K562 (cell line): ENCODE measurements at regions not wholly inside any gene's neighbourhood (a gene's known extent, or its start where the extent isn't known, plus 50 kb on each side); places are given as distances from the start of the nearest gene placed in this dataset.
"Not testable (repeated sequence)": the region's sequence is repeated elsewhere in the genome, so short reads cannot be mapped to it uniquely, and the experiment has no call there.

ENCODE experiments used
- ATAC-seq: fragments of 200-7000 bp; cut with Tn5 transposase; 3 replicates; pipeline ENCODE4 v1.9.1; 2020; ENCODE audit warnings: moderate library complexity
- BruUV-seq: library from RNA; stranded (reverse); fragments of 400-500 nt; replicated peaks from 2 replicates; lab custom pipeline; 2021; lab: Mats Ljungman, UMichigan
- CTCF ChIA-PET: fragments of 300-600 bp; formaldehyde crosslinking; extraction: SDS; loops from one replicate; lab custom pipeline; 2021; ENCODE audit warnings: low intra/inter-chr PET ratio; lab: Yijun Ruan, JAX
- POLR2A ChIA-PET: fragments of 300-600, 350-650 bp; sonication (Branson Sonifier 250); formaldehyde crosslinking; extraction: SDS; loops from one replicate; lab custom pipeline; 2021; ENCODE audit warnings: antibody characterized with exemption, inconsistent platforms; lab: Yijun Ruan, JAX
- DNase-seq, 4 experiments: peaks; one replicate each; pipeline versions ENCODE4 v3.0.0 to v3.0.0-alpha.2; 2011 to 2018; ENCODE audit warnings: low spot score in 3 of 4, mixed read lengths in 3 of 4; ENCODE audit errors: extremely low read depth in 1 of 4
- FAIRE-seq: peaks from 2 replicates; lab custom pipeline; 2011; peaks lifted over from hg19 to GRCh38; lab: Jason Lieb, UNC
- H2AFZ ChIP-seq: 2 replicates; pipeline ENCODE4 v1.6.0; 2011; ENCODE audit warnings: low read depth, low read length, control low read depth, inconsistent platforms
- H3K27ac ChIP-seq: fragments of 200-600 bp; 3 replicates; pipeline ENCODE4 v1.8.0; 2011; ENCODE audit warnings: low read depth, mild to moderate bottlenecking, control low read depth, inconsistent platforms, low read length, moderate library complexity, mixed read lengths; ENCODE audit errors: extremely low read depth
- H3K27me3 ChIP-seq, 2 experiments: fragments of 300-600 bp in 1 of 2; 2 replicates in 1 of 2; 3 replicates in 1 of 2; pipeline versions ENCODE4 v1.6.0 to v1.8.0; 2011; ENCODE audit warnings: inconsistent platforms in 2 of 2, low read length in 2 of 2, mild to moderate bottlenecking in 1 of 2, mixed read lengths in 1 of 2, moderate library complexity in 1 of 2; ENCODE audit not compliant: control insufficient read depth in 2 of 2, insufficient read depth in 2 of 2
- H3K36me3 ChIP-seq: fragments of 300-600 bp; 3 replicates; pipeline ENCODE4 v1.8.0; 2011; ENCODE audit warnings: mild to moderate bottlenecking, low read length, inconsistent platforms; ENCODE audit not compliant: control insufficient read depth, insufficient read depth
- H3K4me1 ChIP-seq, 2 experiments: fragments of 200-600 bp in 1 of 2; replicated peaks in 1 of 2; 2 replicates in 1 of 2; 3 replicates in 1 of 2; pipeline versions ENCODE4 v1.5.1 to v1.8.0; 2011; ENCODE audit warnings: inconsistent platforms in 2 of 2, low read length in 2 of 2, mild to moderate bottlenecking in 1 of 2, mixed read lengths in 1 of 2, moderate library complexity in 1 of 2; ENCODE audit not compliant: control insufficient read depth in 2 of 2, insufficient read depth in 2 of 2
- H3K4me2 ChIP-seq: 2 replicates; pipeline ENCODE4 v1.6.1; 2011; ENCODE audit warnings: low read length, control low read depth, inconsistent platforms, mixed read lengths; ENCODE audit not compliant: insufficient read depth
- H3K4me3 ChIP-seq: fragments of 200-600 bp; sonication (generic), shearing (Covaris generic); 2 replicates; pipeline ENCODE4 v1.5.1; 2016; ENCODE audit warnings: control low read depth, inconsistent platforms
- H3K79me2 ChIP-seq: fragments of 200-600 bp; 3 replicates; pipeline ENCODE4 v1.8.0; 2011; ENCODE audit warnings: low read length, inconsistent platforms; ENCODE audit not compliant: control insufficient read depth, insufficient read depth
- H3K9ac ChIP-seq, 2 experiments: 2 replicates each; pipeline versions ENCODE4 v1.6.0 to v1.6.1; 2011; ENCODE audit warnings: low read depth in 2 of 2, low read length in 2 of 2, control low read depth in 1 of 2, inconsistent platforms in 1 of 2, mild to moderate bottlenecking in 1 of 2, mixed read lengths in 1 of 2; ENCODE audit not compliant: insufficient read depth in 1 of 2
- H3K9me1 ChIP-seq: one replicate; pipeline ENCODE4 v1.6.0; 2011; ENCODE audit warnings: inconsistent platforms, mild to moderate bottlenecking, low read length, moderate library complexity; ENCODE audit not compliant: control insufficient read depth, insufficient read depth
- H3K9me3 ChIP-seq: replicated peaks from 2 replicates; pipeline ENCODE4 v1.5.1; 2011; ENCODE audit warnings: low read depth, low read length, inconsistent platforms; ENCODE audit not compliant: control insufficient read depth, insufficient read depth
- H4K20me1 ChIP-seq: replicated peaks from 2 replicates; pipeline ENCODE4 v1.6.1; 2011; ENCODE audit warnings: low read length, inconsistent platforms, mixed read lengths; ENCODE audit not compliant: control insufficient read depth, insufficient read depth
- KLF16 ChIP-seq: IDR thresholded peaks from 2 replicates; pipeline ENCODE4 v1.6.1; 2016; ENCODE audit warnings: antibody characterized with exemption
- ZNF146 ChIP-seq: IDR thresholded peaks from one replicate; pipeline ENCODE4 v1.6.1; 2018; ENCODE audit warnings: missing compliant biosample characterization; ENCODE audit not compliant: unreplicated experiment
- WGBS: fragments of 100-300 bp; shearing (Covaris generic); methylation state at CpG from one replicate; pipeline ENCODE4 v1.1.6; 2016; ENCODE audit warnings: low coverage, mixed read lengths; ENCODE audit not compliant: insufficient coverage; ENCODE audit errors: missing lambda C conversion rate; 5-methylcytosine and 5-hydroxymethylcytosine counted together
- in situ Hi-C: fragments of 300-500 bp; cut with MboI; formaldehyde crosslinking; loops from 4 replicates; pipeline ENCODE4 v1.15.0; 2018; ENCODE audit warnings: inconsistent platforms, mixed read lengths
- intact Hi-C: fragments of 100-400 bp; cut with micrococcal nuclease; formaldehyde crosslinking; loops from 2 replicates; pipeline ENCODE4 v1.14.2; 2022

GRCh38 chr1:101448018-101448417 lies 211.2 kb downstream of the S1PR1 start:
- ChIA-PET POLR2A (no interaction called here), CTCF (no interaction called here)
- FAIRE-seq, result no peak
- Histone ChIP-seq H3K27ac (no peak overlapping the region), H3K4me1 (no peaks in the 10 kb centered on the region), H3K9ac (no peak overlapping the region), H3K4me3 (no peak overlapping the region), H3K9me3 (no peaks in the 10 kb centered on the region), H3K9me1 (no peaks in the 10 kb centered on the region), H3K79me2 (no peaks in the 10 kb centered on the region), H3K27me3 (no peaks in the 10 kb centered on the region)
- no peak for ATAC-seq
- no peak for DNase-seq
- no TSS peak for BruUV-seq
- intact Hi-C loops (no loop called here), in situ Hi-C loops (no loop called here)
- TF ChIP-seq KLF16, result no peak
- TF ChIP-seq, all 486 proteins: peak for 0
- H3K4me2 ChIP-seq, result no peak overlapping the region
- no peak overlapping the region for H2AFZ ChIP-seq
- no peaks in the 10 kb centered on the region for H4K20me1 ChIP-seq
- no peaks in the 10 kb centered on the region for H3K36me3 ChIP-seq

- ATAC-seq, DNase-seq, FAIRE-seq, in situ Hi-C loops, CTCF ChIA-PET, H3K79me2 ChIP-seq, H3K4me2 ChIP-seq, H4K20me1 ChIP-seq, H3K9me3 ChIP-seq, POLR2A ChIA-PET, H3K9ac ChIP-seq, intact Hi-C loops, H3K4me3 ChIP-seq, H3K4me1 ChIP-seq, H3K36me3 ChIP-seq, H3K9me1 ChIP-seq, H2AFZ ChIP-seq, H3K27ac ChIP-seq, H3K27me3 ChIP-seq, BruUV-seq: not testable (repeated sequence)
- TF ChIP-seq ZNF146 (CRISPR knock-in tag), result peak; percentile 50
- 3% methylated on average over 5 of the region's 5 CpGs for WGBS
Measured at GRCh38 chr1:101450691-101451090, 213.9 kb downstream of the S1PR1 start.
